GM19455 (cell line): ENCODE measurements at regions not wholly inside any gene's neighbourhood (a gene's known extent, or its start where the extent isn't known, plus 50 kb on each side); places are given as distances from the start of the nearest gene placed in this dataset.
"Not testable (repeated sequence)": the region's sequence is repeated elsewhere in the genome, so short reads cannot be mapped to it uniquely, and the experiment has no call there.

Source experiments
- ATAC-seq: cut with Tn5 transposase; IDR thresholded peaks from one replicate; pipeline ENCODE4 v1.9.1; 2021; ENCODE audit not compliant: unreplicated experiment

GRCh38 chr5:152184266-152184665, 220.8 kb downstream of the NMUR2 start:
- no peak for ATAC-seq

GRCh38 chr5:152181461-152181860, 223.6 kb downstream of the NMUR2 start:
- no peak for ATAC-seq

- ATAC-seq = no peak
These were observed 226.8 kb downstream of the NMUR2 start for GRCh38 chr5:152178350-152178699.

GRCh38 chr5:152177626-152178349, 227.3 kb downstream of the NMUR2 start:
- no peak for ATAC-seq

GRCh38 chr5:152171888-152172287, 233.2 kb downstream of the NMUR2 start:
- no peak for ATAC-seq

GRCh38 chr5:152170350-152170749, 234.7 kb downstream of the NMUR2 start:
- no peak for ATAC-seq

GRCh38 chr5:152164860-152165259, 240.2 kb upstream of the GLRA1 start:
- ATAC-seq = no peak

- ATAC-seq = not testable (repeated sequence)
These were observed 235.2 kb upstream of the GLRA1 start for GRCh38 chr5:152159894-152160293.

GRCh38 chr5:152154452-152154851, 229.8 kb upstream of the GLRA1 start:
- not testable (repeated sequence) for ATAC-seq

- no peak for ATAC-seq
These were observed 227.3 kb upstream of the GLRA1 start for GRCh38 chr5:152151940-152152339.

- no peak for ATAC-seq
These were observed 226.5 kb upstream of the GLRA1 start for GRCh38 chr5:152151113-152151512.

GRCh38 chr5:152147286-152147685, 222.6 kb upstream of the GLRA1 start:
- no peak for ATAC-seq

GRCh38 chr5:152146566-152146965, 221.9 kb upstream of the GLRA1 start:
- ATAC-seq = no peak

GRCh38 chr5:152144556-152144955, 219.9 kb upstream of the GLRA1 start:
- no peak for ATAC-seq

GRCh38 chr5:152144030-152144429, 219.4 kb upstream of the GLRA1 start:
- ATAC-seq = no peak

GRCh38 chr5:152142840-152143469, 218.3 kb upstream of the GLRA1 start:
- peak; percentile 88 for ATAC-seq

GRCh38 chr5:152140347-152140746, 215.7 kb upstream of the GLRA1 start:
- ATAC-seq = no peak

GRCh38 chr5:152137063-152137462, 212.4 kb upstream of the GLRA1 start:
- ATAC-seq = no peak

GRCh38 chr5:152136321-152136720, 211.7 kb upstream of the GLRA1 start:
- ATAC-seq = no peak

GRCh38 chr5:152135827-152136226, 211.2 kb upstream of the GLRA1 start:
- ATAC-seq = no peak

GRCh38 chr5:152125661-152126205, 201.1 kb upstream of the GLRA1 start:
- ATAC-seq = no peak

GRCh38 chr5:152124409-152125041, 199.9 kb upstream of the GLRA1 start:
- no peak for ATAC-seq
